ENCODE measurements at regions not wholly inside any gene's neighbourhood (a gene's known extent, or its start where the extent isn't known, plus 50 kb on each side); places are given as distances from the start of the nearest gene placed in this dataset.

GRCh38 chr3:109869586-109869985, 532.2 kb upstream of the DPPA4 start (continued):
- no peak for TF ChIP-seq TRIM24 (IDR thresholded peaks at IDR 0.05)

- no peak overlapping the region for H3K4me3 ChIP-seq
- FAIRE-seq (no peak), DNase-seq (ENCODE audit: extremely low read depth in 1 of 4, low spot score in 3 of 4) (no peak), ATAC-seq (no peak)
- H3K9me3 ChIP-seq (replicated peaks; ENCODE audit: control insufficient read depth, insufficient read depth, low read depth, low read length) = no peaks in the 10 kb centered on the region
- no peaks in the 10 kb centered on the region for H3K36me3 ChIP-seq (ENCODE audit: control insufficient read depth, insufficient read depth, low read length)
- H3K79me2 ChIP-seq (ENCODE audit: control insufficient read depth, insufficient read depth, low read length) = no peaks in the 10 kb centered on the region
- H3K27me3 ChIP-seq (ENCODE audit: control insufficient read depth in 2 of 2, insufficient read depth in 2 of 2, low read length in 2 of 2) = no peaks in the 10 kb centered on the region
- intact Hi-C loops (cut with micrococcal nuclease) (no loop called here), in situ Hi-C loops (cut with MboI) (no loop called here)
- no peak overlapping the region for H3K4me2 ChIP-seq (ENCODE audit: insufficient read depth, low read length)
- no peaks in the 10 kb centered on the region for H4K20me1 ChIP-seq (replicated peaks; ENCODE audit: control insufficient read depth, insufficient read depth, low read length)
- H2AFZ ChIP-seq (ENCODE audit: low read depth, low read length) = no peak overlapping the region
- no peak overlapping the region for H3K27ac ChIP-seq (ENCODE audit: extremely low read depth, low read depth, low read length)
- TF ChIP-seq E2F1 (CRISPR knock-in tag; IDR thresholded peaks at IDR 0.05) (no peak), ZBTB40 (IDR thresholded peaks at IDR 0.05) (no peak), ZBTB40 (CRISPR knock-in tag; IDR thresholded peaks at IDR 0.05) (no peak), SP2 (IDR thresholded peaks at IDR 0.05; ENCODE audit: extremely low read depth, low read depth, low read length, poor library complexity, severe bottlenecking) (no peak), XRCC3 (IDR thresholded peaks at IDR 0.05) (no peak), TARDBP (IDR thresholded peaks at IDR 0.05) (no peak)
- 0% methylated on average over 1 of the region's 1 CpG for WGBS (ENCODE audit: insufficient coverage, low coverage, missing lambda C conversion rate)
- BruUV-seq (replicated peaks) = no TSS peak
- no peaks in the 10 kb centered on the region for H3K4me1 ChIP-seq (replicated peaks in 1 of 2; ENCODE audit: control insufficient read depth in 2 of 2, insufficient read depth in 2 of 2, low read length in 2 of 2)
- no peak overlapping the region for H3K9ac ChIP-seq (ENCODE audit: insufficient read depth in 1 of 2, low read depth in 2 of 2, low read length in 2 of 2)
- POLR2A ChIA-PET = no interaction called here
- no peaks in the 10 kb centered on the region for H3K9me1 ChIP-seq (ENCODE audit: control insufficient read depth, insufficient read depth, low read length)
- CTCF ChIA-PET (ENCODE audit: low intra/inter-chr PET ratio) = no interaction called here
Observed at GRCh38 chr3:109874896-109875708, 537.8 kb upstream of the DPPA4 start.

All from K562 (cell line).